Left renal cortex interstitium (tissue), 4 donors: ENCODE measurements at regions not wholly inside any gene's neighbourhood (a gene's known extent, or its start where the extent isn't known, plus 50 kb on each side); places are given as distances from the start of the nearest gene placed in this dataset.

Source experiments
- DNase-seq, 4 donors: peaks; one replicate each; pipeline ENCODE4 v3.0.0-alpha.2; 2013; ENCODE audit warnings: low read depth in 4 of 4, low spot score in 2 of 4, missing footprints in 1 of 4

GRCh38 chr4:108567831-108568230 lies 52.5 kb upstream of the RPL34 start:
- no peak for DNase-seq

- no peak for DNase-seq
Observed at GRCh38 chr4:108561116-108561515, 59.3 kb upstream of the RPL34 start.

- peak; percentile 17 to 39 (median 29) for DNase-seq
Observed at GRCh38 chr4:108560616-108561015, 59.8 kb upstream of the RPL34 start.

DNA sequence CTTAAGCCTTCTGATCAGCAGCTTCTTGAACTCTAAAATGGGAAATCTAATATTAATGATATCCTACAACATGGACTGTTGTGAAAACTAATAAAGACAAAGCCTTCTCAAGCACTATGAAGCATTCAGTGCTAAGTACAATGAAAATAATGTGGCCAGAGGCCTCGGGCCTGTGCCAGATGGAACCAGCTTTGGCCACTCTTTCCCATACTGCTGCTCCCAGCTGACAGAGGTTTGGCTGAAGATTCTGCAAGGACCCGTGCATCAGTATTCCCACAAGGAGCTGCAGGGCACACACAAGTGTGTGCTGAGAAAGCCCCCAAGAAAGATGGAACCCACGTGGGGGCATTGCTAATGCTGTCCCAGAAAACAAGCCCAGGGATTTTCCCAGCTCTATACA lies 60.5 kb upstream of the RPL34 start:
- DNase-seq: no peak

GRCh38 chr4:108559068-108559793 lies 61.1 kb upstream of the RPL34 start:
- DNase-seq: no peak

DNA sequence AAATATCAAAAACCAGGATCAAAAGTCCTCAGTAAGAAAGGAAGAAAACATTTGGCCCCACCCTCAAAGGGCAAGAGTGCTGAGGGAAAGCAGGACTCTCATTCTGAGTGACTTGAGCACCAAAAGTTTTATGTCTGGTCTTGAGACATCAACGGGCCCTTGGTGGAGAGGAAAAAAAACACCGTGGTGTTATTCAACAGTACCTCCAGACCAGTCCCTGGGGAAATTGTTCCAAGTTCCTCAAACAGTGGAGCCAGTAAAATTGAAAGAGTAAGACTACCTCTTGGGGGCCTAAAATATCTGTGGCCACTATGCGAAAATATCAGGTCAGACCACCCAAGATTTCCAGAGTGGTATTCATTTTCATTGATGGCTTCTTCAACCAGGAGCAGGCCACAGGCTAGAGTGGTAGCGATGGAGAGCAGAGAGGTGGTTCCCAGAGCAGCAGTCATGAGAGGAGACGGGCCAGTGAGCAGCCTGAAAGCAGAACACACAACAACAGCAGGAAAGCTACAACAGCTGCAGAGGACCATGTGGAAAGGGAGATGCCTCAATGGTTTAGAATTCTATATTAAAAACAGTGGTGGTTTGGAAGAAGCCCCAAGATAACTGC lies 63.7 kb upstream of the RPL34 start:
- DNase-seq: no peak

GRCh38 chr4:108556166-108556565 lies 64.2 kb upstream of the RPL34 start:
- no peak for DNase-seq

DNA sequence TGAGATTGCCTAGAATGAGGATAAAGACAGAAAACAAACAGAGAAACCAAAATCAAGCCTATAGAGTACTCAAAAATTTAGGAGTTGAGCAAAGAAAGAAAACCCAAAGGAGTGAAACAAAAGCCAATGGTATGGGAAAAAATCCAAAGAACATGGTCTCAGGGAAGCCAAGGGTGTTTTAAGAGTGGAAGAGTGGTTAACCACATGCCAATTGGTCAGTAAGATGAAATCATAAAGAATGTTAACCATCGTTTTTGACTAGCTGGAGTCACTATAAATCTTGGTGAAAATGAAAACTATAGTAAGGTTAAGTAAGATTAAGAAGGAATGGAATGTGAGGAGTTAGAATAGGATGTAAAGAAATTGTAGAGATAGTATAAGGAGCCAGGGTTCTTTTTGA lies 64.7 kb upstream of the RPL34 start:
- DNase-seq: no peak

GRCh38 chr4:108547682-108548081 lies 72.7 kb upstream of the RPL34 start:
- no peak for DNase-seq

- DNase-seq: no peak
Observed at GRCh38 chr4:108546728-108547127, 73.6 kb upstream of the RPL34 start.

GRCh38 chr4:108544481-108544880 lies 75.9 kb upstream of the RPL34 start:
- DNase-seq: no peak

- DNase-seq: no peak
Observed at GRCh38 chr4:108543359-108543968, 76.9 kb upstream of the RPL34 start.

- no peak for DNase-seq
Observed at GRCh38 chr4:108540536-108540935, 79.8 kb upstream of the RPL34 start.

- no peak for DNase-seq
Observed at GRCh38 chr4:108536577-108536976, 83.8 kb upstream of the RPL34 start.

GRCh38 chr4:108535757-108536156 lies 84.6 kb upstream of the RPL34 start:
- DNase-seq: no peak

GRCh38 chr4:108533876-108534275 lies 86.5 kb upstream of the RPL34 start:
- DNase-seq: no peak

DNA sequence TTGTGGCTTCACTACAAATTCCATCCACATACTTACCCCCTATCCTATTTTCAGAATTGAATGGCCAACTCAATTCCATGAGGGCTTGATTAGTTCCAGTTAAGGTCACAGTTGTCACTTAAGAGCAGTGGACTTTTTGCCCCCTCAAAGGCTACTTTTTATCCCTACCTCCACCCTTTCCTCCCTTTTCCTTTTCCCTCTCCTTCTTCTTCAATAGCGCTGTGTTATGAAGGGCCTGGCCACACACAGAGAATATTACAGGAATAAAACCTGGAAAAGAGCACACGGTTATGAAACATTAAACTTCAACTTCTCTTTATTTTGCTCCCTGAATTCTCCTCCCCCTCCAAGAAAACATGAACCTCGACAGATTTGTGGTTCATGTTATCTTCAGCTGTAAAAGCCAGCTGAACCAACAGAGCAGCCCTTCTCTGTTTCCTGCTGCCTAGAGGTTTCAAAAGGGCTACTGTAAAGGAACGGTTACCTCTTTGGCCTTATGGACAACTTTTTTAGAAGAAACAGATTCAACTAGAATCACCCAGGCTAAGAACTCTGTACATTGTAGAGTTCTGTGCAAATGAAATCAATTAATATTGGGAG lies 87.0 kb upstream of the RPL34 start:
- DNase-seq: peak; percentile 5 to 39 (median 28)

- no peak for DNase-seq
Observed at GRCh38 chr4:108532738-108533137, 87.6 kb upstream of the RPL34 start.

- no peak for DNase-seq
Observed at GRCh38 chr4:108532187-108532586, 88.2 kb upstream of the RPL34 start.

- DNase-seq: no peak
Observed at GRCh38 chr4:108531461-108531860, 88.9 kb upstream of the RPL34 start.

GRCh38 chr4:108529984-108530905 lies 90.1 kb upstream of the RPL34 start:
- DNase-seq: no peak
